ENCODE measurements at regions not wholly inside any gene's neighbourhood (a gene's known extent, or its start where the extent isn't known, plus 50 kb on each side); places are given as distances from the start of the nearest gene placed in this dataset.

DNA sequence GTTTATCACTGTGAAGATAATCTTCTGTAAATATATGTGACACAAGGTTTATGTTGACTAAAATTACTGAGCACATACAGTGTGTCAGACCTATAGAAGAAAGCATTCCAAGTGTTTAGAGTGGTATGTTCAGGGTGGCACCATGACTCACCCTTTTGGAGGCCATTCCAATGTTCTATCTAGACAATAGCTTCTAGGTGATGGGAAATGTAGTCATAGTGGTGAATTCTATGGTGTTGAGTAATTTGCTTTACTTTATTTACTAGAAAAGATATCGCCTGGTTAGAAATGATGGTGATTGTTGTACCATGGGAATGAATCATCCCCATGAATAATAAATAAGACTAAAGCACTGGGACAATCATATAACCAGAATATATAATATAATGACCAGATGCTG is 72.9 kb upstream of the OR4C15 start:
- Histone ChIP-seq H2AK5ac (ENCODE audit: low read depth, low read length) (no peak overlapping the region), H2BK15ac (ENCODE audit: low read length) (no peak overlapping the region), H3K79me1 (ENCODE audit: low read depth, low read length) (no peaks in the 10 kb centered on the region), H3K36me3 (replicated peaks in 1 of 2; ENCODE audit: control insufficient read depth in 2 of 2, insufficient read depth in 2 of 2, low read length in 2 of 2) (no peaks in the 10 kb centered on the region), H3K9ac (ENCODE audit: low read depth, low read length, poor library complexity) (no peak overlapping the region), H2BK12ac (ENCODE audit: low read length) (no peak overlapping the region), H4K8ac (ENCODE audit: low read depth, low read length) (no peak overlapping the region), H3K4me3 (ENCODE audit: low read length in 2 of 2) (no peak overlapping the region), H3K27me3 (ENCODE audit: control insufficient read depth in 3 of 3, insufficient read depth in 3 of 3, low read depth in 1 of 3, low read length in 3 of 3) (no peaks in the 10 kb centered on the region), H3K27ac (replicated peaks; ENCODE audit: low read length) (no peak overlapping the region), H3K14ac (ENCODE audit: low read length) (no peak overlapping the region), H3K23ac (ENCODE audit: low read depth, low read length, poor library complexity) (no peak overlapping the region), H2BK120ac (ENCODE audit: low read depth, low read length) (no peak overlapping the region), H2AFZ (ENCODE audit: low read length) (no peak overlapping the region), H2BK5ac (ENCODE audit: low read length) (no peak overlapping the region), H3K4me1 (ENCODE audit: control insufficient read depth in 2 of 2, insufficient read depth in 1 of 2, low read depth in 1 of 2, low read length in 2 of 2) (no peaks in the 10 kb centered on the region), H3K18ac (ENCODE audit: low read length) (no peak overlapping the region), H3K4ac (ENCODE audit: low read length) (no peak overlapping the region), H3K4me2 (ENCODE audit: insufficient read depth, low read length, poor library complexity, severe bottlenecking) (no peak overlapping the region), H4K91ac (ENCODE audit: low read depth, low read length, poor library complexity) (no peak overlapping the region), H3K9me3 (replicated peaks in 1 of 2; ENCODE audit: control insufficient read depth in 2 of 2, insufficient read depth in 1 of 2, low read depth in 1 of 2, low read length in 2 of 2) (peaks cover 0 to 4% of the 10 kb centered on the region in 2 donors)
- no peak for DNase-seq (ENCODE audit: low spot score)
- no CpG with 5 or more reads among the region's 1 CpG for WGBS, 2 donors (ENCODE audit: extremely low coverage in 2 of 2, insufficient read length in 2 of 2, insufficient replicate concordance in 1 of 2)

DNA sequence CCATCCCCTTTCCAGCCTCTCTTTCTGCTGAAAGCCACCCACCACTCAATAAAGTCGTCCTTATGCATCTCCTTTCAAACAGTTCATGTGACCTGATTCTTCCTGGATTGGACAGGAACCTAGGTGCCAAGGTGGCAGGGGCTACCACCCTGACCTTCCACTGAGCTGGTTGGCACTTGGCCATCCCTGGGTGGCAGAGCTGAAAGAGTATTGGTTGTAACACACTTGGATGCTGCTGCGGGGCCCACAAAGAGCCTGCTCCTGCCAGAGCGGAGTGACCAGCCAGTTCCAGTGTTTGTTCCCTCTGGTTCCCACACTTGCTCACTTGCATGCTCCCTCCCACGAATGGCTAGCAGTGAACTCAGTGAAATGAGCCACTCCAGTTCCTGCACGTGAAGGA is 57.2 kb upstream of the OR4C15 start:
- Histone ChIP-seq H3K27ac (replicated peaks; ENCODE audit: low read length) (no peak overlapping the region), H4K8ac (ENCODE audit: low read depth, low read length) (no peak overlapping the region), H2BK5ac (ENCODE audit: low read length) (no peak overlapping the region), H3K36me3 (replicated peaks in 1 of 2; ENCODE audit: control insufficient read depth in 2 of 2, insufficient read depth in 2 of 2, low read length in 2 of 2) (no peaks in the 10 kb centered on the region), H3K23ac (ENCODE audit: low read depth, low read length, poor library complexity) (no peak overlapping the region), H3K9me3 (replicated peaks in 1 of 2; ENCODE audit: control insufficient read depth in 2 of 2, insufficient read depth in 1 of 2, low read depth in 1 of 2, low read length in 2 of 2) (peaks cover 19 to 29% of the 10 kb centered on the region in 2 donors), H3K4ac (ENCODE audit: low read length) (no peak overlapping the region), H3K4me3 (ENCODE audit: low read length in 2 of 2) (no peak overlapping the region), H3K79me1 (ENCODE audit: low read depth, low read length) (peaks cover 4% of the 10 kb centered on the region), H2BK15ac (ENCODE audit: low read length) (no peak overlapping the region), H2BK120ac (ENCODE audit: low read depth, low read length) (no peak overlapping the region), H2AFZ (ENCODE audit: low read length) (no peak overlapping the region), H3K27me3 (ENCODE audit: control insufficient read depth in 3 of 3, insufficient read depth in 3 of 3, low read depth in 1 of 3, low read length in 3 of 3) (no peaks in the 10 kb centered on the region), H3K9ac (ENCODE audit: low read depth, low read length, poor library complexity) (no peak overlapping the region), H3K4me1 (ENCODE audit: control insufficient read depth in 2 of 2, insufficient read depth in 1 of 2, low read depth in 1 of 2, low read length in 2 of 2) (no peaks in the 10 kb centered on the region), H2BK12ac (ENCODE audit: low read length) (no peak overlapping the region), H2AK5ac (ENCODE audit: low read depth, low read length) (no peak overlapping the region), H4K91ac (ENCODE audit: low read depth, low read length, poor library complexity) (no peak overlapping the region), H3K4me2 (ENCODE audit: insufficient read depth, low read length, poor library complexity, severe bottlenecking) (no peak overlapping the region), H3K18ac (ENCODE audit: low read length) (no peak overlapping the region), H3K14ac (ENCODE audit: low read length) (no peak overlapping the region)
- DNase-seq (ENCODE audit: low spot score): no peak
- no CpG with 5 or more reads among the region's 5 CpGs for WGBS, 2 donors (ENCODE audit: extremely low coverage in 2 of 2, insufficient read length in 2 of 2, insufficient replicate concordance in 1 of 2)

DNA sequence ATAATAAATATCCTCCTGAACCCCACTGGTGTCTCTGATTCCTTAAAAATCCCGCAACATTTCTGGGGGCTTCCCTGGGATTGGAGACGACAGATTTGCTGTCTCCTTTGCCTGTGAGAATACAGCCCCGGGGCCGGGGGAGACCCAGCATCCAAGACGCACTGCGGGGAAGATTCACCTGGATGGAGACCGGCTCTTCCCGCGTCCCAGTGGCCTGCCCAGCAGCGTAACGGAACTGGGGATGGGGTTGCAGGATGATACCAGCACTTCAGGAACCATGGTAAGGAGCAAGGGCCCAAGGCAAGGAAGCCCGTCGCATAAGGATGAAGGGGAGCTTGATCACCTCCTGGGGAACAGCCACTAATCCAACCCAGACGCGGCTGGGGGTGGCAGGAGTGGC is 53.3 kb upstream of the OR4C15 start:
- Histone ChIP-seq H4K8ac (ENCODE audit: low read depth, low read length) (peak overlapping the region; percentile 72), H2BK12ac (ENCODE audit: low read length) (no peak overlapping the region), H3K4me1 (ENCODE audit: control insufficient read depth in 2 of 2, insufficient read depth in 1 of 2, low read depth in 1 of 2, low read length in 2 of 2) (no peaks in the 10 kb centered on the region), H3K23ac (ENCODE audit: low read depth, low read length, poor library complexity) (no peak overlapping the region), H2AK5ac (ENCODE audit: low read depth, low read length) (no peak overlapping the region), H2AFZ (ENCODE audit: low read length) (no peak overlapping the region), H3K27me3 (ENCODE audit: control insufficient read depth in 3 of 3, insufficient read depth in 3 of 3, low read depth in 1 of 3, low read length in 3 of 3) (no peaks in the 10 kb centered on the region), H4K91ac (ENCODE audit: low read depth, low read length, poor library complexity) (no peak overlapping the region), H3K27ac (replicated peaks; ENCODE audit: low read length) (no peak overlapping the region), H3K9ac (ENCODE audit: low read depth, low read length, poor library complexity) (no peak overlapping the region), H2BK5ac (ENCODE audit: low read length) (no peak overlapping the region), H3K18ac (ENCODE audit: low read length) (no peak overlapping the region), H3K4me3 (ENCODE audit: low read length in 2 of 2) (no peak overlapping the region), H3K36me3 (replicated peaks in 1 of 2; ENCODE audit: control insufficient read depth in 2 of 2, insufficient read depth in 2 of 2, low read length in 2 of 2) (no peaks in the 10 kb centered on the region), H3K4ac (ENCODE audit: low read length) (no peak overlapping the region), H3K4me2 (ENCODE audit: insufficient read depth, low read length, poor library complexity, severe bottlenecking) (no peak overlapping the region), H2BK15ac (ENCODE audit: low read length) (no peak overlapping the region), H3K14ac (ENCODE audit: low read length) (no peak overlapping the region), H3K79me1 (ENCODE audit: low read depth, low read length) (peaks cover 4% of the 10 kb centered on the region), H2BK120ac (ENCODE audit: low read depth, low read length) (no peak overlapping the region), H3K9me3 (replicated peaks in 1 of 2; ENCODE audit: control insufficient read depth in 2 of 2, insufficient read depth in 1 of 2, low read depth in 1 of 2, low read length in 2 of 2) (peaks cover 13 to 35% of the 10 kb centered on the region in 2 donors)
- WGBS, 2 donors (ENCODE audit: extremely low coverage in 2 of 2, insufficient read length in 2 of 2, insufficient replicate concordance in 1 of 2): no CpG with 5 or more reads among the region's 15 CpGs
- DNase-seq (ENCODE audit: low spot score): no peak

DNA sequence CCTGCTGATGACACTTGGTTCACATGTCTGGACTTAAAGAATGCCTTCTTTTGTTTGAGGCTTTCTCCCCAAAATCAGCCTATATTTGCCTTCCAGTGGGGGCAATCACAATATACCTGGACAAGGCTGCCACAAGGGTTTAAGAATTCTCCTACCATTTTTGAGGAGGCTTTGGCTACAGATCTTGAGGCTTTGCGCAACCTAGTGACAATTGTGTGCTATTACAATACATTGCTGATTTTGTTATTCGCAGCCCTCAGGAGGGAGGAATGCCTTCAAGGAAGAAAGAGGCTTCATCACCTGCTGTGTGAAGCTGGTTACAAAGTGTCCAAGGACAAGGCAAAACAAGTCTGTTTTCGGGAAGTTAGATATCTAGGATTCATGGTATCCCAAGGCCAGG is 50.8 kb upstream of the OR4C15 start:
- no peak overlapping the region for H3K27ac ChIP-seq (replicated peaks; ENCODE audit: low read length)
- H3K27me3 ChIP-seq (ENCODE audit: control insufficient read depth in 3 of 3, insufficient read depth in 3 of 3, low read depth in 1 of 3, low read length in 3 of 3): no peaks in the 10 kb centered on the region
- H3K9ac ChIP-seq (ENCODE audit: low read depth, low read length, poor library complexity): no peak overlapping the region
- no peaks in the 10 kb centered on the region for H3K4me1 ChIP-seq (ENCODE audit: control insufficient read depth in 2 of 2, insufficient read depth in 1 of 2, low read depth in 1 of 2, low read length in 2 of 2)
- H2BK5ac ChIP-seq (ENCODE audit: low read length): no peak overlapping the region
- no peak overlapping the region for H2BK120ac ChIP-seq (ENCODE audit: low read depth, low read length)
- H3K79me1 ChIP-seq (ENCODE audit: low read depth, low read length): no peaks in the 10 kb centered on the region
- H3K4ac ChIP-seq (ENCODE audit: low read length): no peak overlapping the region
- no peak overlapping the region for H3K4me2 ChIP-seq (ENCODE audit: insufficient read depth, low read length, poor library complexity, severe bottlenecking)
- no peak overlapping the region for H3K23ac ChIP-seq (ENCODE audit: low read depth, low read length, poor library complexity)
- H4K8ac ChIP-seq (ENCODE audit: low read depth, low read length): no peak overlapping the region
- H3K36me3 ChIP-seq (replicated peaks in 1 of 2; ENCODE audit: control insufficient read depth in 2 of 2, insufficient read depth in 2 of 2, low read length in 2 of 2): no peaks in the 10 kb centered on the region
- no peak overlapping the region for H2AK5ac ChIP-seq (ENCODE audit: low read depth, low read length)
- H2BK15ac ChIP-seq (ENCODE audit: low read length): no peak overlapping the region
- H2AFZ ChIP-seq (ENCODE audit: low read length): peak overlapping the region; percentile 66
- H4K91ac ChIP-seq (ENCODE audit: low read depth, low read length, poor library complexity): no peak overlapping the region
- no CpG with 5 or more reads among the region's 3 CpGs for WGBS, 2 donors (ENCODE audit: extremely low coverage in 2 of 2, insufficient read length in 2 of 2, insufficient replicate concordance in 1 of 2)
- no peak overlapping the region for H3K4me3 ChIP-seq (ENCODE audit: low read length in 2 of 2)
- H3K14ac ChIP-seq (ENCODE audit: low read length): no peak overlapping the region
- peaks cover 4 to 27% of the 10 kb centered on the region in 2 donors for H3K9me3 ChIP-seq (replicated peaks in 1 of 2; ENCODE audit: control insufficient read depth in 2 of 2, insufficient read depth in 1 of 2, low read depth in 1 of 2, low read length in 2 of 2)
- no peak overlapping the region for H2BK12ac ChIP-seq (ENCODE audit: low read length)
- DNase-seq (ENCODE audit: low spot score): no peak
- no peak overlapping the region for H3K18ac ChIP-seq (ENCODE audit: low read length)

Data from neuronal stem cell (in vitro differentiated cells).